H1 (cell line): ENCODE measurements at regions not wholly inside any gene's neighbourhood (a gene's known extent, or its start where the extent isn't known, plus 50 kb on each side); places are given as distances from the start of the nearest gene placed in this dataset.

ENCODE experiments used
- CTCF ChIA-PET: fragments of 300-600 bp; sonication (Branson Sonifier 250); formaldehyde crosslinking; loops from one replicate; lab custom pipeline; 2021; ENCODE audit not compliant: partially characterized antibody; lab: Charles Lee
- POLR2A ChIA-PET: fragments of 300-600 bp; sonication (Branson Sonifier 250); formaldehyde crosslinking; loops from one replicate; lab custom pipeline; 2021; ENCODE audit warnings: inconsistent platforms; ENCODE audit not compliant: partially characterized antibody; lab: Charles Lee
- DNase-seq, 2 experiments: peaks; one replicate each; pipeline versions ENCODE4 v3.0.0 to v3.0.0-alpha.2; 2010 to 2022; ENCODE audit warnings: low spot score in 2 of 2, low read depth in 1 of 2, mixed read lengths in 1 of 2
- FAIRE-seq: peaks from 2 replicates; lab custom pipeline; 2011; peaks lifted over from hg19 to GRCh38; lab: Jason Lieb, UNC
- H2AFZ ChIP-seq: 2 replicates; pipeline ENCODE4 v1.8.1; 2012; ENCODE audit warnings: low read length, inconsistent platforms
- H2AK5ac ChIP-seq: 2 replicates; pipeline ENCODE4 v1.6.1; 2013; ENCODE audit warnings: low read depth, low read length
- H2BK120ac ChIP-seq: replicated peaks from 2 replicates; pipeline ENCODE3; 2013; ENCODE audit warnings: low read depth, low read length, inconsistent platforms
- H2BK12ac ChIP-seq: 2 replicates; pipeline ENCODE4 v1.6.1; 2013; ENCODE audit warnings: low read depth, low read length
- H2BK15ac ChIP-seq: 2 replicates; pipeline ENCODE4 v1.6.1; 2013; ENCODE audit warnings: low read length
- H2BK20ac ChIP-seq: 2 replicates; pipeline ENCODE4 v1.6.1; 2013; ENCODE audit warnings: low read length
- H2BK5ac ChIP-seq: 2 replicates; pipeline ENCODE4 v1.6.1; 2013; ENCODE audit warnings: low read depth, low read length
- H3K14ac ChIP-seq: 2 replicates; pipeline ENCODE4 v1.6.1; 2013; ENCODE audit warnings: inconsistent platforms; ENCODE audit not compliant: insufficient read length
- H3K18ac ChIP-seq: 2 replicates; pipeline ENCODE4 v1.6.1; 2013; ENCODE audit warnings: low read length; ENCODE audit errors: extremely low read depth
- H3K23ac ChIP-seq: 2 replicates; pipeline ENCODE4 v1.6.1; 2013; ENCODE audit warnings: inconsistent platforms; ENCODE audit not compliant: insufficient read length
- H3K23me2 ChIP-seq: 2 replicates; pipeline ENCODE4 v1.6.1; 2013; ENCODE audit warnings: low read depth, low read length
- H3K27ac ChIP-seq: 2 replicates; pipeline ENCODE4 v1.6.1; 2011; ENCODE audit warnings: low read depth, low read length, inconsistent platforms
- H3K27me3 ChIP-seq, 4 experiments: replicated peaks in 1 of 4; 1 replicate in 1 of 4; 2 replicates in 3 of 4; pipeline versions ENCODE4 v1.6.1 to v1.8.1; 2011 to 2013; ENCODE audit warnings: low read length in 3 of 4, mild to moderate bottlenecking in 3 of 4, inconsistent platforms in 2 of 4, mixed read lengths in 2 of 4, moderate library complexity in 1 of 4; ENCODE audit not compliant: control insufficient read depth in 3 of 4, insufficient read depth in 3 of 4; ENCODE audit errors: extremely low read depth in 1 of 4
- H3K36me3 ChIP-seq, 4 experiments: 2 replicates each; pipeline versions ENCODE4 v1.6.1 to v1.8.1; 2011 to 2013; ENCODE audit warnings: mild to moderate bottlenecking in 4 of 4, low read length in 3 of 4, moderate library complexity in 2 of 4, control low read depth in 1 of 4, inconsistent platforms in 1 of 4; ENCODE audit not compliant: insufficient read depth in 4 of 4, control insufficient read depth in 2 of 4
- H3K4ac ChIP-seq: replicated peaks from 2 replicates; pipeline ENCODE3; 2013; ENCODE audit warnings: low read length, low read depth, mixed read lengths, inconsistent platforms; ENCODE audit not compliant: insufficient read length
- H3K4me1 ChIP-seq, 4 experiments: replicated peaks in 1 of 4; 1 replicate in 1 of 4; 2 replicates in 3 of 4; pipeline versions ENCODE4 v1.6.1 to v1.8.1; 2011 to 2013; ENCODE audit warnings: low read length in 3 of 4, inconsistent platforms in 2 of 4, mixed read lengths in 1 of 4; ENCODE audit not compliant: insufficient read depth in 4 of 4, control insufficient read depth in 3 of 4
- H3K4me2 ChIP-seq, 2 experiments: 2 replicates each; pipeline versions ENCODE4 v1.6.1 to v1.8.1; 2011 to 2013; ENCODE audit warnings: low read depth in 2 of 2, low read length in 2 of 2, control low read depth in 1 of 2, inconsistent platforms in 1 of 2, mild to moderate bottlenecking in 1 of 2; ENCODE audit not compliant: insufficient read depth in 1 of 2
- H3K4me3 ChIP-seq, 4 experiments: fragments of 200-600, 300-600 bp in 1 of 4; sonication (generic), shearing (Covaris generic), sonication (Bioruptor Twin) in 1 of 4; 2 replicates each; pipeline versions ENCODE4 v1.5.1 to v1.8.1; 2011 to 2016; ENCODE audit warnings: low read length in 4 of 4, low read depth in 3 of 4, control low read depth in 2 of 4, inconsistent platforms in 2 of 4, mild to moderate bottlenecking in 2 of 4, mixed read lengths in 1 of 4, moderate library complexity in 1 of 4; ENCODE audit not compliant: insufficient read depth in 2 of 4; ENCODE audit errors: extremely low read depth in 1 of 4
- H3K56ac ChIP-seq: replicated peaks from 2 replicates; pipeline ENCODE3; 2013; ENCODE audit warnings: low read depth, mild to moderate bottlenecking, mixed read lengths, low read length, inconsistent platforms; ENCODE audit not compliant: insufficient read length
- H3K79me1 ChIP-seq: 2 replicates; pipeline ENCODE4 v1.6.1; 2013; ENCODE audit warnings: low read depth, low read length, control low read depth
- H3K79me2 ChIP-seq, 2 experiments: 2 replicates each; pipeline versions ENCODE4 v1.6.1 to v1.8.1; 2012 to 2013; ENCODE audit warnings: low read length in 2 of 2, mild to moderate bottlenecking in 2 of 2, inconsistent platforms in 1 of 2; ENCODE audit not compliant: insufficient read depth in 2 of 2, control insufficient read depth in 1 of 2
- H3K9ac ChIP-seq, 4 experiments: replicated peaks in 1 of 4; 1 replicate in 1 of 4; 2 replicates in 3 of 4; pipeline versions ENCODE4 v1.6.1 to v1.8.1; 2011 to 2013; ENCODE audit warnings: low read depth in 3 of 4, low read length in 3 of 4, control low read depth in 2 of 4, mild to moderate bottlenecking in 2 of 4, moderate library complexity in 2 of 4, inconsistent platforms in 1 of 4; ENCODE audit errors: extremely low read depth in 1 of 4
- H3K9me3 ChIP-seq, 2 experiments: 2 replicates each; pipeline versions ENCODE4 v1.6.1 to v1.8.1; 2012 to 2013; ENCODE audit warnings: mild to moderate bottlenecking in 2 of 2, moderate library complexity in 2 of 2, control low read depth in 1 of 2, inconsistent platforms in 1 of 2, low read depth in 1 of 2, low read length in 1 of 2, mixed read lengths in 1 of 2; ENCODE audit not compliant: insufficient read depth in 2 of 2
- H4K20me1 ChIP-seq, 2 experiments: replicated peaks in 1 of 2; 2 replicates each; pipeline versions ENCODE3 to v1.8.1; 2011 to 2013; ENCODE audit warnings: inconsistent platforms in 2 of 2, low read length in 2 of 2, mild to moderate bottlenecking in 1 of 2; ENCODE audit not compliant: insufficient read depth in 2 of 2, control insufficient read depth in 1 of 2
- H4K5ac ChIP-seq: 2 replicates; pipeline ENCODE4 v1.6.1; 2013; ENCODE audit warnings: low read length, low read depth, mixed read lengths, inconsistent platforms; ENCODE audit not compliant: insufficient read length
- H4K8ac ChIP-seq: 2 replicates; pipeline ENCODE4 v1.8.0; 2013; ENCODE audit warnings: mild to moderate bottlenecking, moderate library complexity, low read length, inconsistent platforms; ENCODE audit not compliant: insufficient read depth; ENCODE audit errors: extremely low read depth
- H4K91ac ChIP-seq: replicated peaks from 2 replicates; pipeline ENCODE3; 2013; ENCODE audit warnings: low read length, mixed read lengths, inconsistent platforms; ENCODE audit not compliant: insufficient read length
- ASH2L ChIP-seq: fragments of 200-600, 300-600 bp; sonication (generic); IDR thresholded peaks from one replicate; pipeline ENCODE4 v1.7.1; 2017; ENCODE audit warnings: low read length
- ATF2 ChIP-seq: IDR thresholded peaks from 2 replicates; pipeline ENCODE4 v1.6.1; 2012; ENCODE audit warnings: low read length, inconsistent platforms
- ATF3 ChIP-seq: IDR thresholded peaks from 2 replicates; pipeline ENCODE4 v1.6.1; 2011; ENCODE audit warnings: low read depth, mild to moderate bottlenecking, low read length; ENCODE audit not compliant: insufficient read depth
- FOSL1 ChIP-seq: IDR thresholded peaks from 2 replicates; pipeline ENCODE4 v1.6.1; 2011; ENCODE audit warnings: mild to moderate bottlenecking, low read depth, low read length, moderate library complexity; ENCODE audit not compliant: insufficient read depth
- GTF2F1 ChIP-seq: IDR thresholded peaks from 2 replicates; pipeline ENCODE4 v1.6.1; 2012; ENCODE audit warnings: low read depth, low read length, improper control_type of control experiment, borderline replicate concordance
- HDAC2 ChIP-seq, 2 experiments: fragments of 300-600 bp in 1 of 2; sonication (generic) in 1 of 2; IDR thresholded peaks; 2 replicates each; pipeline ENCODE4 v1.6.1; 2011 to 2012; ENCODE audit warnings: low read depth in 2 of 2, low read length in 2 of 2, mild to moderate bottlenecking in 2 of 2, moderate library complexity in 2 of 2, borderline replicate concordance in 1 of 2, inconsistent platforms in 1 of 2
- HDAC6 ChIP-seq: IDR thresholded peaks from one replicate; pipeline ENCODE4 v1.7.1; 2012; ENCODE audit warnings: low read depth, mild to moderate bottlenecking, inconsistent platforms, low read length, moderate library complexity
- SAP30 ChIP-seq: fragments of 300-600 bp; sonication (generic); IDR thresholded peaks from 2 replicates; pipeline ENCODE4 v1.7.1; 2012; ENCODE audit warnings: low read length, moderate library complexity, mild to moderate bottlenecking, inconsistent platforms; ENCODE audit not compliant: insufficient read depth, insufficient replicate concordance
- USF2 ChIP-seq: IDR thresholded peaks from 2 replicates; pipeline ENCODE4 v1.6.1; 2011; ENCODE audit warnings: low read length, improper control_type of control experiment
- WGBS, 2 experiments: shearing (Covaris generic) in 1 of 2; methylation state at CpG; one replicate each; pipeline versions ENCODE4 v1.1.6 to v1.1.7; 2013 to 2015; ENCODE audit warnings: low lambda C conversion rate in 2 of 2, mixed read lengths in 2 of 2, inconsistent platforms in 1 of 2, low coverage in 1 of 2, missing lambda C conversion rate in 1 of 2; ENCODE audit not compliant: insufficient replicate concordance in 2 of 2, insufficient coverage in 1 of 2, insufficient read length in 1 of 2; ENCODE audit errors: extremely low coverage in 1 of 2, missing lambda C conversion rate in 1 of 2; 5-methylcytosine and 5-hydroxymethylcytosine counted together

- no peak for TF ChIP-seq SAP30
Measured at GRCh38 chr16:87094556-87094865, 222.7 kb downstream of the C16orf95 start (continued).

- Histone ChIP-seq H3K79me2 (no peaks in the 10 kb centered on the region), H3K9me3 (no peaks in the 10 kb centered on the region), H3K4me3 (no peak overlapping the region), H2BK15ac (no peak overlapping the region), H3K79me1 (no peaks in the 10 kb centered on the region), H3K4me1 (peaks cover 0 to 19% (median 10%) of the 10 kb centered on the region in 4 experiments; a peak in 6 of 7 replicates), H4K5ac (no peak overlapping the region), H2AFZ (no peak overlapping the region), H4K8ac (no peak overlapping the region), H2BK12ac (no peak overlapping the region), H3K36me3 (no peaks in the 10 kb centered on the region), H4K91ac (no peak overlapping the region), H3K4me2 (no peak overlapping the region), H2BK20ac (no peak overlapping the region), H3K4ac (no peak overlapping the region), H2AK5ac (no peak overlapping the region), H3K27ac (no peak overlapping the region), H3K14ac (no peak overlapping the region), H3K18ac (no peak overlapping the region), H3K9ac (no peak overlapping the region), H3K56ac (no peak overlapping the region), H2BK5ac (no peak overlapping the region), H3K27me3 (no peaks in the 10 kb centered on the region; a peak in 1 of 7 replicates), H3K23me2 (no peaks in the 10 kb centered on the region), H2BK120ac (no peak overlapping the region), H3K23ac (no peak overlapping the region), H4K20me1 (no peaks in the 10 kb centered on the region)
- ChIA-PET CTCF (interaction anchor here (0.6 to 4.7 kb wide), 3 partner anchors 17 to 649 kb away, joined by 3 to 16 read pairs (median 4); no protein-coding TSS in a partner anchor), POLR2A (no interaction called here)
- no peak for FAIRE-seq
- DNase-seq: no peak
- 83% methylated on average over 5 of the region's 5 CpGs; no CpG with 5 or more reads in 1 of the 2 experiments for WGBS, 2 experiments
- TF ChIP-seq ATF2 (no peak), ATF3 (no peak), HDAC6 (no peak), GTF2F1 (no peak), USF2 (no peak), HDAC2 (IDR thresholded peaks at IDR 0.05; ENCODE audit: borderline replicate concordance in 1 of 2, low read depth in 2 of 2, low read length in 2 of 2) (no peak), ASH2L (no peak), FOSL1 (no peak)
Measured at GRCh38 chr16:87095271-87095670, 221.9 kb downstream of the C16orf95 start.
